HG02571 (cell line): ENCODE measurements at regions not wholly inside any gene's neighbourhood (a gene's known extent, or its start where the extent isn't known, plus 50 kb on each side); places are given as distances from the start of the nearest gene placed in this dataset.

Experiments
- ATAC-seq: cut with Tn5 transposase; IDR thresholded peaks from one replicate; pipeline ENCODE4 v1.9.1; 2021; ENCODE audit warnings: mild to moderate bottlenecking, moderate library complexity; ENCODE audit not compliant: unreplicated experiment

DNA sequence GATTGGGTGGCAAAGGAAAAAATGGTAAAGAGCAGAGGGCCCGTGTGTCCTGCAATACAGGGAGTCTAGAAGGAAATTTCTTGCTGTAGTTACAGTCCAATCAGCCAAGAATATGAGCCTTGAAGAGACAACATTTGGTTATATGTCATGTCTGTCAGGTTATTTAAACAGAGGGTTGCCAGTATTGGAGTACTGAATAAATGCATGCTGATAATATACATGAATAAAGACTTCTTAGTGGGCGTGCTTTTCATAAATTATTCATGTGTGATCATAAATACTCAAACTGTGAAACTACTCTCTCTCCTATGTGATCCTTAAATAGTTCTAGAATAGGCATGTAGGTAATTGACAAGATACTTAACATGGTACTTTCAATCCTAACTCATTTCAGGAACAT is 249.0 kb downstream of the CRPPA start:
- no peak for ATAC-seq

DNA sequence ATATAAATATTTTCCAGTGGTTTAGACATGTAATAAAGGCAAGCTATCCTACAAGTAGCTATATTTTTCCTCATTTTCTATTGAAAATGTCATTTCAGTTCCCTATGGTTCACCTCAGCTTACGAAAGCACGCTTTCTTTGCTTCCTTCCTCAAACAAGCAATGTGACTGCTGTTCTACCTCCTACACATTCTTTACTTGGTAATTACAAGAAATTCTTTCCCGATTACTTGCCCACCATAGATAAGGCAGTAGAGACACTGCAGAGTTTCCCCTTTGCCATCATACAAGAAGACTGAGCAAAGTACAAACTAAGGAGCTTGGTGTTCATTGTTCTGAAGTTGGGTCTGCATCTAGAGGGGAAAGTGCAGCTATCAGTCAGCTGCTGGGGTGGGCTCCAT is 249.4 kb downstream of the CRPPA start:
- no peak for ATAC-seq

DNA sequence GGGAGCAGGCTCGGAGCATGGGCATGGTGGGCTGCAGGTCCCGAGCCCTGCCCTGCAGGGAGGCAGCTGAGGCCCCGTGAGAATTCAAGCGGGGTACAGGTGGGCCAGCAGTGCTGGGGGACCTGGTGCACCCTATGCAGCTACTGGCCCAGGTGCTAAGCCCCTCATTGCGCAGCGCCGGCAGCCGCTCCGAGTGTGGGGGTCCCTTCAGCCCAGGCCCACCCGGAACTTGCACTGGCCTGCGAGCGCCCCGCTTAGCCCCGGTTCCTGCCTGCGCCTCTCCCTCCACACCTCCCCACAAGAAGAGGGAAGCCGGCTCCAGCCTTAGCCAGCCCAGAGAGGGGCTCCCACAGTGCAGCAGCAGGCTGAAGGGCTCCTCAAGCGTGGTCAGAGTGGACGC is 250.7 kb downstream of the CRPPA start:
- ATAC-seq, result no peak

DNA sequence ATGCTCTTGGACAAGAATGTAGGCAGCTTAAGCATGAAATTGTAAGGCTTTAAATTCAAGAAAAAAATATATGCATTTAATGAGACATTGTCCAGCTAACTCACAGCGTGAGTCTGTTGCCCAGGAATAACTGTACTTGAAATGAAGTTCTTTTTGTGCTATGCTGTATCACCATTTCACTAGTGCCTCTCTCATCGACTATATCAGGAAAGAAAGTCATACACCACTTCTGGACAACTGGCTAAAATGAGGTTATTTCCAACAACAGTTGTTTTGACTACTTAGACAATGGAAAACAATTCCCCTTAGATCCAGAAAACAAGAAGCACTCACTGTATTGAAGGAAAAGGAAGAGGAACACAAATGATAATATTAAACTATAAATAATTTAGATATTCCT is 251.8 kb downstream of the CRPPA start:
- no peak for ATAC-seq

DNA sequence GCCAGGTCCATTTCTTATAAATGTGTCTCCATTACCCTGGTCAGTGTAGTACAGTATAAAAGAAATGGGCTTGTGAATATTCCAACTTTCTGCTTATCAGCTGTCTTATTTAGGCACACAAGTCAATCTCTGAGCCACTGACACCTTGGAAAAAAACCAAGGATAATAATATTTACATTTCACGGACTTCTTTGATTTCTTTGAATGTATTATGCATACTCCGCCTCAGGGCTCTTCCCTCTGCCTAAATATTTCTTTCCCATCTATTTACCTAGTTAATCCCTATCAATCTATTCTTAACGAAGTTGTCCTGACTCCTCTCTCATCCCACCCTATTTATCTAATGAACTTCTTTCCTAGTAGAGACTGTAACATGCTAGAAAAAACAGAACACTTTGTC is 253.8 kb downstream of the CRPPA start:
- no peak for ATAC-seq

DNA sequence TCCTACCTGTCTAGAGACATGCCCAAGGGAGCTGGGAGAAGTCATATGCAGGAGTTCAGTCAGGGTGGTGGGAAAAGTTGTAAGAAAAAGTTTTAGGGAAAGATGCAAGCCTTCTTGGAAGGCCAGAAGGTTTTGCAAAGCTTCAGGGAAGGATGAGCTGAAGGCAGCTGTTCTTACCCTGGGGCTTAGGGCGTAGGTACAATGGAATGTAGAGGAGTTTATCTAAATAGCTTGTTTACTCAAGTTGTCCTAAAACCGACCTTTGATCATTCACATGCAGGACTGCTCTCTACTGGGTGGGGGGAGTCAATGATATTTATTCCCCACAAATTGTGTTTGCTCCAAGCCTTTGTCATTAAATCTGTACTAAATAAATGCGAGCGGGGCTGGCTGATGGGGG is 277.0 kb downstream of the CRPPA start:
- ATAC-seq, result no peak

DNA sequence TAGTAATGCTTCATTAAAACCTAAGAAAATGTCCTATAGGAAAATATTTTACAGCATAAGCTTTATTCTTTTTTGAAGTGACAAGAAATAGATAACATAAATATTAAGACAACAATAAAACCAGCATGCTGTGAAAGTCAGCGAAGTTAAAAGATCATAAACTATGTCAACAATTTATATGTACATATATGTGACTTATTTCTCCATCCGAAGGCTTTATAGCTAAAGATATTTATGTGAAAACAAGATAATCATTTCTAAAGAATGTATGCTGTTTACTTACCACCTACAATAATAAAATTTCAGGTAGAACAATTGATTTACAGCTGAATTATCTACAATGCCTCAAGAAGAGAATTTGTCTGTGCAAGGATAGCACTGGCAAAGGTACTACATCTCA is 283.4 kb downstream of the CRPPA start:
- ATAC-seq, result no peak

DNA sequence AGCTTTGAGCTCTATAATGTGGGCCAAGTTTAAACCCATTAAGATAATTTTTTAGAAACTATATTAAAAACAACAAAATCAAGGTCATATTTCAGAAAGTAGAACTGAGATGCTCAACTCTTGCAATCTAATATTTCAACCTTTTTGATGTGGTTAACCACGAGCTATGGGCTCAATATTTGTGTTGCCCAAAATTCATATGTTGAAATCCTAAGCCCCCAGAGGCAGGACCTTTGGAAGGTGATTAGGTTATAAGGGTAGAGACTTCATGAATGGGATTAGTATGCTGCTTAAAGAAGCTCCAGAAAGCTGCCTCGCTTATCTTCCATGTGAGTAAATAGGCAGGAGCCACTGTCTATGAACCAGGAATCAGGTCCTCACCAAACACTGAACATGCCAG is 284.4 kb downstream of the CRPPA start:
- ATAC-seq, result no peak

DNA sequence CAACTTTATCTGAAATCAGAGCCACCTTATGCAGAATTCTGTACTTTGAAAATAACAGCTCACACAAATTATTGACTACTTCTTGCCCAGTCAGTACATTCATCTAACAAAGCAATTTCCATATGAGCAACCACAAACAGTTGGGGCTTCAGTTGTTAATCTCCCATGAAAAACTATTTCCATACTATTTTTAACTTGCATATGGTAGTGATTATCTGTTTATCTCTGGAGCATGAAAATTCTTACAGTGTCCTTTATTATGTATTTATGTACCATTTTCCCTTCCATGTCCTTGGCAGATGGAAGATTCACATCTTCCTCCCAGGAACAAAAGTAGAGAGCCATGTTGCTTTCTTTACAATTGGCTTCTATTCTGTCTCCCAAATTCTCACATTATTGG is 285.7 kb downstream of the CRPPA start:
- ATAC-seq, result no peak

DNA sequence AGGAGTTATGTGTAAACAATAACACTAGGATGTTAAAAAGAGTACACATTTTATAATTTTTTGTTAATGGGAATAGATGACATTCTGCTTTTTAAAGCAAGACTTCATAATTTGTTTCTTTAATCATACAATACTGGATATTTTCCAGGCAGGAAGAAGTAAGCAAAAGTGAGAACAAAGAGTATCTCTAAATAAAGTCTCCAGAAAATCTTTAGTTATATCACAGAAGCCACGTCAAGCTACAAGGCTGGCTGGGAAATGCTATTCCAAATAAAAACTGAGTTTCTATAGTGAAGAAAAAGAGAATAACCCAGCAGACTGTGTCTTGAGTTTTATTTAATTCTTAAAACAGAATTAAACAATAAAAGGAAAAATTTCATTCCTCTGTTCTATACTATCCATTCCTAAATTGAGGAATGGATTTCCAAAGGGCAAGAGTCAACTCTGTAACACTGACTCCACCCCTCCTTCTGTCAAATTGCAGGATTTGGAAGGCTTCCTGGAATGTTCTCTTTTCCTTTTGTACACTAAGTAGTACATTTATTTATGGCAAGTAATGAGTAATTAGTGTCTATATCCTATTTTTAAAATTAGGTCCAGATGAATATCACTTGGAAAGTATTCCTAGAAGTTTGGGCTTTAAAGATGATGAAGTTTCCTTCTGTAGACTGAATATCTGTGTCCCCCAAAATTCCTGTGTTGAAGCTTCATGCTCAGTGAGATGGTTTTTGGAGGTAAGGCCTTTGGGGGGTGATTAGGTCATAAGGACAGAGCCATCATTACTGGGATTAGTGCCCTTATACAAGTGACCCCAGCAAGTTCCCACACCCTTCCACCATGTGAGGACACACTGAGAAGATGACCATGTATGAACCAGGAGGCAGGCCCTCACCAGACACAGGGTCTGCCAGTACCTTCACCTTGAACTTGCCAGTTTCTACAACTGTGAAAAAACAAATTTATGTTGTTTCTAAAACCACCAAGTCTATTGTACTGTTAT is 290.9 kb downstream of the CRPPA start:
- no peak for ATAC-seq

DNA sequence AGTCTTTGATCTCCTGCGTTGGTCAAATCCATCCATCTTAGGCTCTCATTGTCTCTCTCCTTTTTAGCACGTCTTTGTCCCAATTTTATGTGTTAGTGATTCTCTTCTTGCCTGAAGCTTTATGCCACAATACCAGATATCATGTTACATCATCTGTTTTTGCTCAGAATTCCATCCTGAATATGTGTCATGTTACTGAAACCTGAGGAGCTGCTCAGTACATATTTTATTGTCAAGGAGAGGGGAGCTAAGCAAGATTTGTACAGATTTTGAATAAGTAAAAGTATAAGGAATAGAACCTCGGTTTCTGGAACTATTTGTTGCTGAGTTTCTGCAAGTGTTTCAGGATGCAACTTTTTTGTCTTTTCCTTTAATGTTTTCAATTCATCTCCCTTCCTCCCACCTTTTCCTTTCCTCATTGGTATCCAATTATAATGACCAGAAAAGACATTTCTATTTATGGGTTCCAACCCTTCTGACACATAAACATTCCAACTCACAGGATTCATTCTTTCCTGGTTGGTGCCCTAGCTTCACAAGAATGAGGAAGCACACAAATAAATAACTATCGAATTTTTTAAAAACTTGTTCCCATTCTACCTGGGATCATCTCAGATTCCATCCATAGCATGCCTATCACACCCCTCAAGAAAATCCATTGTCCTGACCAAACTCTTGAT is 291.8 kb downstream of the CRPPA start:
- ATAC-seq, result no peak

DNA sequence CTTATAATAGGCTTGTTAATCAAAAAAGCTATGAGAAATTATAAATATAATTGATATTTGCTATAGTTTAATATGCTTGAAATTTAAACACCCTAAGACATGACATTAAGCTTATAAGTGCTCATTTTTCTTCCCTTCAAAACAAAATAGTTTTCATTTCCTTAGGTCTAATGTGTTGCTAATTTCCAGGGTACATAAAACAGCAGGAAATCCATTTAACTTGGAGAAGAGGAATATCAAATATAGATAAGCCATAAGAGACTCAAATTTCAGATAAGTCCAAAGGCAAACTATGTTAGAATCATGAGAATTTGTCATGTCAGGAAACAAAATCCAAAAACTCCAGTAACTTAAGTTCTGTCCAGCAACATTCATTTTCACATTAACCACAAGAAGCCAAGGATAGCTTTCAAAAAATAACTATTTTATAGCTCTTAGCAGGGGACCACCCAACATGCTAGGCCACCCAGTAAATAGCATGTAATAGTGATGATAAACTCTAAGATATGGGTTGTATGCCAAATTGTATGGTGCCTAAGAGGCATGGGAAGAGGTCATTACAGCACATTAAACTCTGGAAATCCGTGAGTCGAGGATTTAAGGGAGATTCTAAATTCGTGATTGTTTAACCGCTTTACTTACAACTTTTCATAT is 298.1 kb downstream of the CRPPA start:
- ATAC-seq, result no peak

DNA sequence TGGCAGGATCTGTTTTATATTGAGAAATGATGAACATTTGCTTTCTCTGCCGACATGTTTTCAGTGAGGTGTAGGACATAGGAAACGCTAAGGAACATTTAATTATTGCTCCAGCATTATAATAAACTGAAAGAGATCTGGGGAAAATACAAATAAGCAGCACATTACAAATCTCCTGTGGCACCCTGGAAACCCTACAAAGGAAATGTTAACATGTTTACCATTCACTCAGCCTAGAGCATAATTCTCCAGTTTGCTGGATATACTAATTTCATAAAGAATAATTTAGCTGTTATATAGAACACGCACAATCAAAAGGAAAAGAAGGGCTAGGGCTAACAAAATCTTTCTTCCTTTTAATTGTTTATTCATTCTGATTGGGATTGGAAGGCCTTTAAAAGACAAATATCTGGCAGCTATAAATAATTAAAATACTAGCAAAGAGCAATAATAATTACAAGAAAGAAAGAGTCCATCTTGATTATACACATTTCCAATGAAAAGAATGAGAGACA is 299.4 kb downstream of the CRPPA start:
- no peak for ATAC-seq

DNA sequence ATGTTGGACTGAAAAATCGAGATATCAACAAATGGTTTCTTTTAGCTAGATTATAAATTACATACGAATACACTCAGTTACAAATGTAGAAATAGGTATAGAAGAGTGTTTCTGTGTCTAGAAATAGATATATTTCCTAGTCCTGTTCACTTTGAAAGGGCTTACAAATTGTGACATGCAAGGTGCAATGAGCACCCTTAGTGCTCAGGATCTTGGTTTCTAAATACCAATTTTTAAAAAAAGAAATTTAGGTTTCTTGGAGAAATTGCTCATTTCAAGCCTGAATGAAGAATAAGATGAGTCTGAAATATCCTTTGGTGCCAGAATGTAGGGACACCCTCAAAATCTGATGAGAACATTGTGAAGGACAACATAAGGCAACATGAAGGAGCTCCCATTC is 306.0 kb downstream of the CRPPA start:
- ATAC-seq, result no peak

DNA sequence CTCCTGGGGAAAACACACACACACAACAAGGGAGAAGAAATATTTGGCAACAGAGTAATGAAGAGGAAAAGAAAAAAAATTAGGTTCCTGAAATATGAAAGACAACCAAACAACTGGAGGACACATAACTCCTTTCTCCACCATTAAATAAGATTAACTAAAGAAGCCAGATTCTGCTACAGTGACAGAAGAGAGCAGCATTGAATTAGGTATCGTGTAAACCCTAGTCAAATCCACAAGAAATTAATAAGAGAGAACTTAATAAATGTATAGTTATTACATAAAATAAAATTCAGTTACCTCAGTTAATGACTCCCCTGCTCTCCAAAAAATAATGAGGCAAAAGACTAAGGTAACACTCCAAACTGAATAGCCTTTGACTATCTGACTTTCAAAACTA is 306.7 kb downstream of the CRPPA start:
- ATAC-seq, result no peak

DNA sequence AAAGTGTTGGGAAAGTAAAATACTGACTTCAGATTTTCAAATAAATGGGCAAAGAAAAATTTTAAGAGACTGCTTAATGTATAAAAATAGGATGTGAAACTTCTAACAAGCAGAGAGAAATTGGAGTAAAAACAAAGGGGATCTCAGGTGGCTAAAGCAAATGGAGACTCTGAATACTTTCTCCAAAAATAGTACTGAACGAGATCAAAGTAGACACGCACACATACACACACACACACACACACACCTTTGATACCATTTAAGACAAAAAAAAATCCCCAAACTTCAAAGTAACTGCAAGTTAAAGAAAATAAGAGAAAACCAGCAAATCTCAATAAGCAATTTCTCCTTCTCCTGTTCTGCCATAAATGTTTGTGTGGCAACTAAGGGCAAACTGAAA is 307.3 kb downstream of the CRPPA start:
- no peak for ATAC-seq

DNA sequence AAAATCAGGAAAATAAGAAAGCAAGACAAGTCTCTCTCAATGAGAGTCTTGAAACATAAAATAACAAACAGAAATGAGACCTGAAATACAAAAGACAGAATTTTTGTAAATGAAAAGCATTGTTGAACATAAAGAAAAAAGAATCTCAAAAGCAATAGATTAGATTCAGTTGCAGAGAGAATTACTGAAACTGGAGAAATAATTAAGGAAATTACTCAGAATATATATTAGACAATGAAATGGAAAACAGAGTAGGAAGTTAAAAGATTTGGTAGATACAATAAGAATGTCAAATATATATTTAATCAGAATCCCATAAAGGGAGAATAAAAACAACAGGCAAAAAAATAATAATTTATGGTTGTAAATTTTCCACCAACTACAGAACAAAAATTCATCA is 308.3 kb downstream of the CRPPA start:
- ATAC-seq, result no peak

DNA sequence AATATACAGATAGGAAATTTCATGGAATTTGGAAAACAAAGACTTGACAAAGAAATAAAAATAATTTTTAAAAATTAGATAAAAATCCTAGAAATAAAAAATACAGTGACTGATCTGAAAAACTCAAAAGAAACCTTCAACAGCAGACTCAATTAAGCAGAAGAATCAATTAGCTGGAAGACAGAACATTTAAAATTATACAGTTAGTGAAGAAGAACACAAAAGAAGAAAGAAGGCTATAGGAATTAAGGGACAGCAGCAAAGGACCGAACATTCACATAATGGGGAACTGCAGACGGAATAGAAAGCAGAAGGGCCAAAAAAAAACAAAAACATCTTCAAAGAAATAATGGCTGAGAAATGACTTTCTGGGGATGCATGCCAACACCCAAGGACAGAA is 314.5 kb downstream of the CRPPA start:
- ATAC-seq, result no peak

DNA sequence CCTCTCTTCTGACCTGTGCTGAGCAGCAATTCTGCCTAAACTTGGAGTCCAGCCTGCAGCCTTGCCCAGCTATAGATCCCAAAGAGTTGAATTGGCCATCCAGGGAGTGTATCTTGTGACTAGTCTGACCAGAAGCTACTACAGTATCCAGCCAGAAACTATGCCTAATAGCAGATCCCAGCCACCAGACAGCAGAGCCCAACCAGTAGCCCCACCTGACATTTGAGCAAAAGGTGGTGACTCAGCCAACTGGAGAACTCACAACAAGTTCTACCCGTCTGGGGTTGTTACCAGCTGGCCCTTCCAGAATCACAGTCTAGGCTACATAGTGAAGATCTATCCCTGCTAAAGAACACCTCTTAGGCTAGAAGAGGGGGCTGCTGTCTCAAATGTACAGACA is 315.0 kb downstream of the CRPPA start:
- no peak for ATAC-seq

DNA sequence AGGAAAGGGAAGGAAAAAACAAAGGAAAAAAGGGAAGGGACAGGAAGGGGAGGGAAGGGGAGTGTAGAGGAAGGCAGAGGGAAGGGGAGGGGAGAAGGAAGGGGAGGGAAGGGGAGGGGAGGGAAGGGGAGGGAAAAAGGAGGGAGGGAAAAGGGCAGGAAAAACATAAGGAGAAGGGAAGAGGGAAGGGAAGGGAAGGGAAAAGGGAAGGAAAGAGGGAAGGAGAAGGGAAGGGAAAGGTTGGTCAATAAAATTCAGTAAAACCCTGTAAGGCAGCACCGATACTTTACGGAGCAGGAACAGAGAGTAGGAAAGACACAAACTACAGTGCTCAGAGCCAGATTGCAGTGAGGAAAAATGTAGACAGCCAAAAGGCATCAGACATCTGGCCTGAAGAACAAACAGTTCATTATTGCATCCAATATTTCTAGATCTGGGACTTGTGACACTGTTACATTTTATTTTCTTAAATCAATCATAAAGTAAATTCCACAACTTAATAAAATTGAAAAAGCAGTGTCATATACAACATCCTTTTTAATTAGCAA is 322.0 kb downstream of the CRPPA start:
- ATAC-seq, result no peak

DNA sequence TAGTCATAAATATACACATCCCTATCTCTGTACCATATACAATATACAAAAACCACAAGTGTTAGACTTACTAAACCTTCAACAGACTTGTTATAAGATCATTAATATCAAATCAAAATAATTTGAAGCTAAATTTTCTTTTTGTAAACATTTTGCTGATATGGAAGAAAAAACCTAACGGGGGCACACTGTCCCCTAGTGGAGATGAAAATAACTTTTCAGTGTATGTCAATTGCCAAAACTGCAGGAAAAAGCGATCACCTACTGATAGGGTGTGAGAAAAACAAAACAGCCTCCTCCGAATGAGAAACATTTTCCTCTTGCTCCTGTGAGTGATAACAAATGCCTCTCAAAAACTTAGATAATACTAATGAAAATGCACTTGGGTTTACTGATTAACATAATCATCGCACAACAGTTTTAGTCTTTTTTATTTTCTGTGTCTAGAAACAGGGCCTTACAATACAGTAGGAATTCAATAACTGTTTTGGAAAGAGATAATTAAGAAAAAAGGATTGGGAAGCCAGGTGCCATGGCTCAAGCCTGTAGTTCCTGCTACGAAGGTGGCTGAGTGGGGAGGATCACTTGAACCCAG is 322.7 kb downstream of the CRPPA start:
- ATAC-seq, result no peak
